HG03139 (cell line): ENCODE measurements at regions not wholly inside any gene's neighbourhood (a gene's known extent, or its start where the extent isn't known, plus 50 kb on each side); places are given as distances from the start of the nearest gene placed in this dataset.

Experiments
- ATAC-seq: cut with Tn5 transposase; IDR thresholded peaks from one replicate; pipeline ENCODE4 v1.9.1; 2021; ENCODE audit not compliant: unreplicated experiment

GRCh38 chr4:15130441-15130840 lies 128.2 kb downstream of the CPEB2 start:
- ATAC-seq, result no peak

- no peak for ATAC-seq
Measured at GRCh38 chr4:15131551-15131950, 129.3 kb downstream of the CPEB2 start.

GRCh38 chr4:15132739-15133138 lies 130.5 kb downstream of the CPEB2 start:
- no peak for ATAC-seq

DNA sequence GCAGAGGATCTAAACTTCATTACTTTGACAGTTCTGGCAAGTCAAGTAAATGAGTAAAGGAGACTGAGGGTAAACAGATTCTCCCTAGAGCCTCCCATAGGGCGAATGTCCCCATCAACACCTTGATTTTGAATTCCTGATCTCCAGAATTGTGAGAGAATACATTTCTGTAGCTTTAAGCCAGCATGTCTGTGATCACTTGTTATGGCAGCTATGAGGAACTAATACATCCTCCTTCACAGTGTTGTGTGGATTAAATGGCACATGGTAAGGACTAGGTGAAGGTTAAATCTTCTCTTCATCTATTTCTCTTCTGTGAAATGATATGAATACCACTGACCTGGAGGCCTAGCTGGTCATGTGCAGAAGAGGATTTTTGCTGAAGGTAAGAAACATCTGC lies 137.3 kb downstream of the CPEB2 start:
- no peak for ATAC-seq

DNA sequence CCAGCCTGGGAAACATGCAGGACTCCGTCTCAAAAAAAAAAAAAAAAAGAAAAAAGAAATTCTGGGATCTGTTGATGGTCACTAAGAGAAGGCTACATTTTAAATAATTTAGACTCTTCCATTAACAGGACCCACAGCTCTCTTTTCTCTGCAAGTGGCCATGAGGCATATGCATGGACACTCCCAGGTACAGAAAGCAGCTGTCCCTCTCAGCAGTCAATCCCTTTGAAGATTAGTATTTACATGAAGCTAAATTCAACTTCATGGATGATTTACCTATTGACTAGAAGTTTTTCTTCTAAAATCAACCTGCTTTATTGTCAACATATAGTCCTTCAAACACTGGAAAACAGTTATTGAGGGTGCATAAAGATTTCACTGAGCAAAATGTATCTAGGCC lies 139.9 kb downstream of the CPEB2 start:
- ATAC-seq, result no peak

DNA sequence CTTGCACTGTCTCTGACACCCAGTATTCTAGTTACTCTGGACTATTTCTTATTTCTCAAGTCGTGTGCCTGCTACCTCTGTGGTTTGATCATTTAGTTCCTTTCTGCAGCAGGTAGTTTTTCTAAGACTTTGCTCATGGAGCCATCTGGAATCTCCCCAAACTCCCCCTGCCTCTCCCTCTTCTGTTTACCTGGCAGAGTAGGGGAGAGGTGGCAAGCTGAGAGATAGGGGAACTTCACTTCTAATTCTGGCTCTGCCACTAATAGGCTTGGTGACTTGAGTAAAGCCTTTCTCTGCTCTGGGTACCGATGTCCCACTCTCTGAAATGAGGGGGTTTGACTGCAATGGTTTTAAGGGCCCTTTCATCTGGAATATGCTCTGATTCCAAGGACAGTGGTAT lies 141.3 kb downstream of the CPEB2 start:
- ATAC-seq, result no peak

DNA sequence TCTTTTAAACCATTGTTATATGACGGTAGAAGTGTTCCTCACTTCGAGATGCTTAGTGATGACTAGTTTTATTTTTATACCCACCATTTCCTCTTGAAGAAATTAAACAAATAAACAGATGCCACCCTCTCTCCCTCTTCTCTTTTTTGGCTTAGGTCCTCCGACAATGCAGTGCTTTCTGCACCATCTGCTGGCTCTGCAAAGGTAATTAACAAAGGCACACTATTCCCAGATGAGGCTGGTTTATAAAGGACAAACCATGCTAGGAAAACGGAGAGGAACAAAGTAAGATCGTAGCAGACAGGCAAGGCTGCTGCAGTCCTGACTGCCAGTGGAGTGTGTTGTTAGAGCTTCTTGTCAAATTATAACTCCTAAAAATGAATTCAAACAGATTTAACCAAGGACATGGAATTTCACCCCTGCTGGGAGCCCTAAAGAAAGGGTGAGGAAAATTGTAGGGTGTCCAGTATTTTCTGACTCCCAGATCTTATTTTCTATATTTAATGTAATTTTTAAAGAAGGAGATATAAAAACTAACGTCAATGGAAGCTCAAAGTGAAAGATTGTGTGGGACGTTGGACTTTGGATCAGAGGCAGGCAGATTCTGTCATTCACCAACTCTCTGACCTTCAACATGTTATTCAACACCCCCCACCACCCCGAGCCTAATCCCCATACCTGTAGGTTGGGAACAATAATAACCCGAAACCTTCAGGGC lies 142.1 kb downstream of the CPEB2 start:
- ATAC-seq, result no peak

GRCh38 chr4:15144967-15145295 lies 142.7 kb downstream of the CPEB2 start:
- ATAC-seq, result no peak

DNA sequence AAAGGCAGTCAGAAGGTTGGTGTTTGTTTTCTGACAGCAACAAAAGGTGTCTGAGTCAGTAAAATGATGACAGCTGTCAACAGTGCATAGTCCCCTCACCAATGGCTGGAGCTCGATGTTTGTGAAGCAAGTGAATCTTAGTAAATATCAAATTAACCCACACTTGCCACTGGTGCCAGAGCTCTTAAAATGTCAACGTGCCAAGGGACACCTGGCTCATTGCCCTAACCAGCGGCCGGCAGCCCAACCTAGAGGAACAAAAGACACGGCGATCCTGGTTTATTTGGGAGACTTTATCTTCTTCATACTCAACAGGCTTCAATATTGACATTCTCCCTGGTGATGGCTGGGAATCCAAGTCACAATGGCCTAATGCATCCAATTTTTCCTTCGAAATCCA lies 143.4 kb downstream of the CPEB2 start:
- ATAC-seq, result no peak

DNA sequence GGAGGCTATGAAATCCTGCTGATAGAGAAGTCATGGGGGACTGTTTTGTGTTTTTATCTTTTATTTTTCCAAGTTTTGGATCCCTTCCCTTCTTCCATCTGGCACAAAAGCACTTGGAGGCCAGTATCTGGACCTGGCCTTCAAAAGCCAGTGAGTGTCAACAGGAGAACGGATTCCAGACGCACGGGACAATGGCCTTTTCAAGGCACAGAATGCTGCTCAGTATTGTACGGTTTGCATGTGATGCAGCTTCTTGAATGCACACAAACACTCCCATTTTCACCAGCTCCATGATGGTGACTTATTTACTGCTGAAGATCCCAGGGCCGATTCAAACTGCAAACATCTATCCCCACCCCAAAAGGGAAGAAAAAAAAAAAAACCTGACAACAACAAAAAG lies 145.4 kb downstream of the CPEB2 start:
- no peak for ATAC-seq

DNA sequence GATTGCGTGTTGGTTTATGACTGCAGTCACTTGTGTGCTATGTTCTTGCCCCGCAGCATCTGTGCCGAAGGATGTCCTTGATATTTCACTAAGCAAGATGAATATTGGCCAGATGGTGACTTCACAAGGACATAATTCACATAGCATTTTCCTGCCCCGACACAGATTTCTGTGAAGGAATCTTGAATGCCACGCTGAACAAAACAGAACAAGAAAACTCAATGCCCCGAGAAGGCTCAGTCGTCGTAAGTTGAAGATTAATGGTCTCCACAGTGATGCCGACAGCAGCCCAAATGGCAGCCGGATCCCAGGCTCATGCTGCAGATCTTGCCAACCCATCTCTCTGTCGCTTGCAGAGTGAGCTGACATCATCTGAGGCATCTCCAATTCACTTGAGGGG lies 145.9 kb downstream of the CPEB2 start:
- ATAC-seq, result no peak

GRCh38 chr4:15148691-15149090 lies 146.4 kb downstream of the CPEB2 start:
- ATAC-seq, result no peak

DNA sequence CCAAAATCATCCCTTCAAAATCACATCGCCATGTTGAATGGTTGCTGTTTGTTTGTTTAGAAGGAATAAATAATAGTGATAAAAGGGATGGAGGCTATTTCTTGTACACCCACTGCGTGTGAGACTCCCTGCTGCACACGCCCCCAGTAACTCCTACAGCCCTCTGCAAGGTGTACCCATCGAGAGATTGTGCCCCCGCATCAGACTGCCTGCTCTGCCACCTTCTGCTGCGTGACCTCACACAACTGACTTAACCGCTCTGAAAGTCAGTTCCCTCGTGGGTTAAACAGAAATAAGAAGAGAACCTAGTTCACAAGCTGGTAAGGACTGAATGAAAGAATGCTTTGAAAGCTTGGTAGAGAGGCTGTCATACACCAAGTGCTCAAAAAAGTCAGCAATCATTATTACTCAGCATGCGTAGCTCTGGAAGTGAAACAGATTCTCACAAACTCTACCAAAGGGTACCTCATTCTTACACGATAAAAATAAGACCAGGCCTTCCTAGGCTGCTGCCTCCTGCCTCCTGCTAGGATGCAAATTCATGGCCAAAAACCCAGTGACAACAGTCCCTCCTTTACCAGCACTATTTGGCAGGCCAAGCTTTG lies 147.1 kb downstream of the CPEB2 start:
- peak; percentile 51 for ATAC-seq

GRCh38 chr4:15149839-15150592 lies 147.7 kb downstream of the CPEB2 start:
- ATAC-seq, result peak; percentile 85

DNA sequence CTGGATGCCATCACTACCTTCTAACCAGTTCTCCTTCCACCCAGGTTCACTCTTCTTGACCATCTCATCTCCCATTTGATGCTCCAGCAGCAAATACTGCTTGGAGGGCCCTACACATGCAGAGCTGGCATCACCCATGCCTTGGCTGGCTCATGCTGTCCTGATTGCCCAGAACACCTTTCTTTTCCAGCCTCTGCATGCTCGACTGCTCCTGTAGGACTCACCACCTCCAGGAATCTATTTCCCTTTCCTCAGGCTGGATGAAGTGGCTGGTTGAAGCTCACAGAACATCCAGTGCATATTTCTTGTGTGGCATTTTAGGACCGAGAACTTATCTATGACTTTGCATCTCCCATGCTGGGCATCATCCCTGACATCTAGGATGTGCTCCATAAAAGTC lies 148.3 kb downstream of the CPEB2 start:
- no peak for ATAC-seq

- no peak for ATAC-seq
Measured at GRCh38 chr4:15151033-15151432, 148.8 kb downstream of the CPEB2 start.

DNA sequence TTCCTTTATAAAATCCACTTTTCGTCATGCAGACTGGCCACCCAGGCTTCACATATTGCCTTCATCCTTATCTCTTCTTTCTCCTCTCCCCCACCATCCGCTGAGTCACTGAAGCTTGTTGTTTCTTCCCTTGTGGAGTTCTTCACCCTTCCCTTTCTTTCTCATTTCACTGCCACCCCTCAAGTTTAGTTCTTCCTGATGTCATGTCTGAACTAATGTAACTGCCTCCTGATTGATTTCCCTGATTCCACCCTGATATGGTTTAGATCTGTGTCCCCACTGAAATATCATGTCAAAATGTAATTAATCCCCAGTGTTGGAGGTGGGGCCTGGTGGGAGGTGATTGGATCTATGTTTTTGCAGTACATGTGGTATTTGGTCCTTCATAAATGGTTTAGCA lies 151.4 kb downstream of the CPEB2 start:
- ATAC-seq, result no peak

DNA sequence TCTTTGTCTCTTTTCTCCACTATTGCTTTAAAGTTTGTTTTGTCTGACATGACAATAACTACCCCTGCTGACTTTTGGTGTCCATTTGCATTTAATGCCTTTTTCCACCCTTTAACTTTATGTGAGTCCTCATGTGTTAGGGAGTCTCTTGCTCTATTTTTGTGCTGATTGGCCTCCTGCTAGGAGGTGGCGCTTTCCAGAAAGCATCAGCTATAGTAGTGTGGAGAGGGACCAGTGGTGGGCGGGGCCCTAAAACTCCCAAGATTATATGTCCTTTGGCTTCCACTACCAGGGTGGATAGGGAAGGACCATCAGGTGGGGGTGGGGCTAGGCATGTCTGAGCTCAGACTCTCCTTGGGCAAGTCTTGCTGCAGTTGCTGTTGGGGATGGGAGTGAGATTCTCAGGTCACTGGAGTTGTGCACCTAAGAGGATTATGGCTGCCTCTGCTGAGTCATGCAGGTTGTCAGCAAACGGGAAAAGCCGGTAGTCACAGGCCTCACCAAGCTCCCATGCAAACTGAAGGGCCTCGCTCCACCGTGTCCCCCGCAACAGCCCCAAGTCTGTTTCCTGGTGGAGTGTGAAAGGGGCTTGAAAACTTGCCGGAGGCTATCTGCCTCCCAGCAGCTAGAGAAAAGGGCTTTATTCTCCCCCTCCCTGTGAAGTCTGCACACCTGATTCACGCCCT lies 156.3 kb downstream of the CPEB2 start:
- no peak for ATAC-seq

DNA sequence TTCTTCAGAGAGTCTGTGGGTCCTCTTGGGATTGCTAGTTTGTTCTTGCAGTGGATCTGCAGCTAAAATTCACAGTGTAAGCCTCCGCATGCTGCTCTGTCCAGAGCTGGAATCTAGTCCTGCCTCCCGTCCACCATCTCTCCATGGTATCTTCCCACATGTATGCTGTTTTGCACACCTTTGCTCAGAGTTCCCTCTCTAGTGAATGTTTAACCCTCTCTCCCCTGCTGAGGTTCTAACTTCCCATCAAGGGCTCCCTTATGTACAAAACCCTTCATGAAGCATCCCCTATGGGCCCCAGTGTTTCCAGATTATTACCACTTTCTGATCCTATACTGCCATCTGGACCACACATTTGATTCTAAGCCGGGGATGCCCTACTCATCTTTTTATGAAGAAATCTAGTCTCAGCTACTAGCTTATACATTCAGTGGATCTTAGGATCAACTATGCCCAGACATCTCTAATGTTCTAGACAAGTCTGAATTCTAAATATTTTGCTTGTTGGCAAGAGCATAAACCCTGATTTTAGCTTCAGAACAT lies 157.3 kb downstream of the CPEB2 start:
- no peak for ATAC-seq

- ATAC-seq, result no peak
Measured at GRCh38 chr4:15161439-15161838, 159.2 kb downstream of the CPEB2 start.

DNA sequence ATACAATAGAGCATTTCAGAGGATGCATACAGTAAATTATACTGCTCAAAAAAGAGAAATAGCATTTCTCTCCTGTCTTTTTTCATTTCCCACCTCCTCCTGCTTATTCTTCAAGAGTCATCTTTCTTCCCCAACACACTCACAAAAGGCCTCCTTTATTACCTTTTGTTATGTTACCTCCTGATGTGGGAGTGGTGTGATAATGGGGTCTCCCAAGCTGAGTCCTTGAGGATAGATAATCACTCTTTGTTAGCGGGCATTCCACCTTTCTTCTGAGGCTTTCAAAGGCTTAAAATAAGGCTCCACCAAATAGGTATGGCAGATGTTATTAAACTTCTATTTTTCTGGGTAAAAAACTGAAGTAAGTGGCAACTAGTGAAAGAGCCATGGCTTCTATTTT lies 159.8 kb downstream of the CPEB2 start:
- ATAC-seq, result no peak
